ENCODE measurements at regions not wholly inside any gene's neighbourhood (a gene's known extent, or its start where the extent isn't known, plus 50 kb on each side); places are given as distances from the start of the nearest gene placed in this dataset.

DNA sequence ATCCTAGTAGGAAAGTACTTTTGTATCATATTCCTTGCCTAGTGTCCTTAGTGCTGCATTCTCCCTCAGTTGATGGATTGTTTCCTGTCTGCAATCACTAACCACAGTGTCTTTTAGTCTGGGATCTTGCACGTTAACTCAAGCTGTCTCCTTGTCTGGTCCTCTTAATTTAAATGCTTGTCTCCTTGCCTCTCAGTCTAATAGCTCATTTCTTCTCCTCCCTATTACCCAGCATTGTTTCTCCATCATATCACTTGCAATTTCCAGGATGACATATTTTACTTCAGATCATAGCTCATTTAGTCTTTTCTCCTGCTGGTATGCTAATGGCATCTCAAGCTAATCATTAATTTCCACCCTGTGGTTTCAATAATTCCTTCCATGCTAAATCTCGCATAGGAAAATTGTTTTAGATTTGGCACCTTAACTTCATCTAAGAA is 2052.0 kb upstream of the C9orf72 start:
- no TSS peak for BruUV-seq (replicated peaks)
- ChIA-PET SMC1A (ENCODE audit: uncharacterized antibody, unreplicated experiment) (no interaction called here), RAD21 (ENCODE audit: unreplicated experiment) (no interaction called here), POLR2A (no interaction called here), CTCF (interaction anchor here (0.9 kb wide), 1 partner anchor 27 kb away, joined by 3 read pairs; no protein-coding TSS in a partner anchor)
- WGBS (ENCODE audit: insufficient coverage, insufficient replicate concordance, low lambda C conversion rate, missing lambda C conversion rate), result 6% methylated on average over 2 of the region's 2 CpGs
- intact Hi-C loops (cut with micrococcal nuclease; ENCODE audit: unreplicated experiment) (no loop called here), in situ Hi-C loops (cut with MboI) (no loop called here)
- no peak overlapping the region for H2AFZ ChIP-seq (ENCODE audit: control insufficient read depth, low read depth, low read length)
- ATAC-seq (no peak), DNase-seq (ENCODE audit: low read depth, low spot score) (no peak), FAIRE-seq (no peak)
- H3K79me2 ChIP-seq (ENCODE audit: control insufficient read depth, insufficient read depth, low read length), result no peaks in the 10 kb centered on the region
- H3K4me1 ChIP-seq (ENCODE audit: control insufficient read depth, insufficient read depth, low read length), result no peaks in the 10 kb centered on the region
- no peak overlapping the region for H3K27ac ChIP-seq (ENCODE audit: control insufficient read depth, insufficient read depth)
- no peaks in the 10 kb centered on the region for H3K9me3 ChIP-seq (replicated peaks; ENCODE audit: control insufficient read depth, insufficient read depth, low read length)
- H3K36me3 ChIP-seq (ENCODE audit: control insufficient read depth in 2 of 2, insufficient read depth in 2 of 2, low read length in 1 of 2), result no peaks in the 10 kb centered on the region
- no peak overlapping the region for H3K4me2 ChIP-seq (ENCODE audit: control insufficient read depth, insufficient read depth)
- TF ChIP-seq RCOR1 (conservative IDR thresholded peaks at IDR 0.05; ENCODE audit: low read depth, low read length), result no peak
- TF ChIP-seq, protein P1, sequence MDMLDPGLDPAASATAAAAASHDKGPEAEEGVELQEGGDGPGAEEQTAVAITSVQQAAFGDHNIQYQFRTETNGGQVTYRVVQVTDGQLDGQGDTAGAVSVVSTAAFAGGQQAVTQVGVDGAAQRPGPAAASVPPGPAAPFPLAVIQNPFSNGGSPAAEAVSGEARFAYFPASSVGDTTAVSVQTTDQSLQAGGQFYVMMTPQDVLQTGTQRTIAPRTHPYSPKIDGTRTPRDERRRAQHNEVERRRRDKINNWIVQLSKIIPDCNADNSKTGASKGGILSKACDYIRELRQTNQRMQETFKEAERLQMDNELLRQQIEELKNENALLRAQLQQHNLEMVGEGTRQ (IDR thresholded peaks at IDR 0.05; ENCODE audit: borderline replicate concordance, low read depth, low read length), result no peak
- no peak for TF ChIP-seq MYB (IDR thresholded peaks at IDR 0.05; ENCODE audit: borderline replicate concordance, low read depth, low read length)
- no peak for TF ChIP-seq STAT3 (IDR thresholded peaks at IDR 0.05; ENCODE audit: low read depth, low read length)
- TF ChIP-seq SUZ12 (IDR thresholded peaks at IDR 0.05; ENCODE audit: unreplicated experiment), result no peak
- TF ChIP-seq ZNF622 (IDR thresholded peaks at IDR 0.05), result no peak
- no peak for TF ChIP-seq POLR2AphosphoS2 (IDR thresholded peaks at IDR 0.05; ENCODE audit: low read depth, low read length)
- TF ChIP-seq, protein P2, sequence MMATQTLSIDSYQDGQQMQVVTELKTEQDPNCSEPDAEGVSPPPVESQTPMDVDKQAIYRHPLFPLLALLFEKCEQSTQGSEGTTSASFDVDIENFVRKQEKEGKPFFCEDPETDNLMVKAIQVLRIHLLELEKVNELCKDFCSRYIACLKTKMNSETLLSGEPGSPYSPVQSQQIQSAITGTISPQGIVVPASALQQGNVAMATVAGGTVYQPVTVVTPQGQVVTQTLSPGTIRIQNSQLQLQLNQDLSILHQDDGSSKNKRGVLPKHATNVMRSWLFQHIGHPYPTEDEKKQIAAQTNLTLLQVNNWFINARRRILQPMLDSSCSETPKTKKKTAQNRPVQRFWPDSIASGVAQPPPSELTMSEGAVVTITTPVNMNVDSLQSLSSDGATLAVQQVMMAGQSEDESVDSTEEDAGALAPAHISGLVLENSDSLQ (IDR thresholded peaks at IDR 0.05), result no peak
- TF ChIP-seq POU2F2 (IDR thresholded peaks at IDR 0.05; ENCODE audit: borderline replicate concordance, low read depth, low read length), result no peak
- no peak for TF ChIP-seq FOS (IDR thresholded peaks at IDR 0.05; ENCODE audit: borderline replicate concordance, extremely low read depth, insufficient read length)
- no peak for TF ChIP-seq SIN3A (IDR thresholded peaks at IDR 0.05; ENCODE audit: low read depth, low read length)
- no peak for TF ChIP-seq MXI1 (IDR thresholded peaks at IDR 0.05; ENCODE audit: low read depth, low read length)
- TF ChIP-seq RELA (IDR thresholded peaks at IDR 0.05; ENCODE audit: borderline replicate concordance, partially characterized antibody), result no peak
- no peak for TF ChIP-seq CHD1 (IDR thresholded peaks at IDR 0.05; ENCODE audit: low read depth, low read length)
- no peak for TF ChIP-seq CBX3 (IDR thresholded peaks at IDR 0.05; ENCODE audit: borderline replicate concordance, low read depth)
- TF ChIP-seq BHLHE40 (IDR thresholded peaks at IDR 0.05; ENCODE audit: borderline replicate concordance in 1 of 2, low read depth in 2 of 2, low read length in 1 of 2), result no peak
- no peak for TF ChIP-seq CHD2 (IDR thresholded peaks at IDR 0.05; ENCODE audit: borderline replicate concordance, low read depth, low read length)
- no peak overlapping the region for H3K9ac ChIP-seq (ENCODE audit: control insufficient read depth, insufficient read depth, low read length)
- no peaks in the 10 kb centered on the region for H4K20me1 ChIP-seq (ENCODE audit: control insufficient read depth, insufficient read depth)
- H3K27me3 ChIP-seq (replicated peaks in 1 of 2; ENCODE audit: control insufficient read depth in 2 of 2, insufficient read depth in 2 of 2, low read length in 1 of 2), result no peaks in the 10 kb centered on the region
- no peak overlapping the region for H3K4me3 ChIP-seq
